ENCODE measurements at regions not wholly inside any gene's neighbourhood (a gene's known extent, or its start where the extent isn't known, plus 50 kb on each side); places are given as distances from the start of the nearest gene placed in this dataset.

DNA sequence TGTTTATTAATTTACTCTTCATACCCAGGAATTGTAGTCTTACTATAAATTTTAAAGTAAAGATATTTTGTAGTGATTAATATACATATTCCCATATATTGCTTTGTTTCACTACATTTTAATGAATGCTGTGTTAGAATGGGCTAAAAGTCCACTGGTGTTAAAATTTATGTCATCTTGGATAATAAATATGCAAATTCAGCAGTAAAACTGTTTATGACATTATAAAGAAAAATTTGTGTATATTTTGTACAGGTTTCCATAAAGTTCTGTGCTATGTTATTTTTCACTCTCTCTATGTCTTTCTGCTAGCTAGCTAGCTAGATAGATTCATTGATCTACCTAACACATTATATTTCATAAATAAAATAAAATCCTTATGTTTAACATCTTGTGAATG is 1071.2 kb downstream of the FAT4 start:
- DNase-seq (ENCODE audit: extremely low spot score in 2 of 2) = no peak

DNA sequence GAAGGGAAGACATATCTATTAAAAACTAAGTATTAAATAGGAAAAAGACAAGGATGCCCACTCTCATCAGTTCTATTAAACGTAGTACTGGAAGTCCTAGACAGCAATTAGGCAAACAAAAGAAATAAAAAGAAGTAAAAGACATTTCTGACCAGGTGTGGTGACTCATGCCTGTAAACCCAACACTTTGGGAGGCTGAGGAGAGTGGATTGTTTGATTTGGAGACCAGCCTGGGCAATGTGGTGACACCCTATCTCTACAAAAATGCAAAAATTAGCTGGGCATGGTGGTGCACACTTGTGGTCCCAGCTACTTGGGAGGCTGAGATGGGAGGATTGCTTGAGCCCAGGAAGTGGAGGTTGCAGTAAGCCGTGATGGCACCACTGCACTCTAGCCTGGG is 1071.8 kb downstream of the FAT4 start:
- intact Hi-C loops (cut with DNase I) = no loop called here
- no peak for TF ChIP-seq POLR2AphosphoS5 (IDR thresholded peaks at IDR 0.05; ENCODE audit: insufficient read depth in 1 of 2, low read depth in 1 of 2)
- TF ChIP-seq POLR2A (IDR thresholded peaks at IDR 0.05) = no peak
- TF ChIP-seq, protein P1, sequence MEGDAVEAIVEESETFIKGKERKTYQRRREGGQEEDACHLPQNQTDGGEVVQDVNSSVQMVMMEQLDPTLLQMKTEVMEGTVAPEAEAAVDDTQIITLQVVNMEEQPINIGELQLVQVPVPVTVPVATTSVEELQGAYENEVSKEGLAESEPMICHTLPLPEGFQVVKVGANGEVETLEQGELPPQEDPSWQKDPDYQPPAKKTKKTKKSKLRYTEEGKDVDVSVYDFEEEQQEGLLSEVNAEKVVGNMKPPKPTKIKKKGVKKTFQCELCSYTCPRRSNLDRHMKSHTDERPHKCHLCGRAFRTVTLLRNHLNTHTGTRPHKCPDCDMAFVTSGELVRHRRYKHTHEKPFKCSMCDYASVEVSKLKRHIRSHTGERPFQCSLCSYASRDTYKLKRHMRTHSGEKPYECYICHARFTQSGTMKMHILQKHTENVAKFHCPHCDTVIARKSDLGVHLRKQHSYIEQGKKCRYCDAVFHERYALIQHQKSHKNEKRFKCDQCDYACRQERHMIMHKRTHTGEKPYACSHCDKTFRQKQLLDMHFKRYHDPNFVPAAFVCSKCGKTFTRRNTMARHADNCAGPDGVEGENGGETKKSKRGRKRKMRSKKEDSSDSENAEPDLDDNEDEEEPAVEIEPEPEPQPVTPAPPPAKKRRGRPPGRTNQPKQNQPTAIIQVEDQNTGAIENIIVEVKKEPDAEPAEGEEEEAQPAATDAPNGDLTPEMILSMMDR (IDR thresholded peaks at IDR 0.05) = no peak

More for the DNA sequence above, 1071.2 kb downstream of the FAT4 start:
- TF ChIP-seq POLR2A (IDR thresholded peaks at IDR 0.05) (no peak), POLR2AphosphoS5 (IDR thresholded peaks at IDR 0.05; ENCODE audit: insufficient read depth in 1 of 2, low read depth in 1 of 2) (no peak)
- TF ChIP-seq, protein P1 (IDR thresholded peaks at IDR 0.05) = no peak
- intact Hi-C loops (cut with DNase I) = no loop called here
- Histone ChIP-seq H3K9me3 (no peaks in the 10 kb centered on the region), H3K27me3 (no peaks in the 10 kb centered on the region), H3K27ac (no peak overlapping the region), H3K36me3 (no peaks in the 10 kb centered on the region), H3K4me1 (no peaks in the 10 kb centered on the region), H3K4me3 (no peak overlapping the region)

DNA sequence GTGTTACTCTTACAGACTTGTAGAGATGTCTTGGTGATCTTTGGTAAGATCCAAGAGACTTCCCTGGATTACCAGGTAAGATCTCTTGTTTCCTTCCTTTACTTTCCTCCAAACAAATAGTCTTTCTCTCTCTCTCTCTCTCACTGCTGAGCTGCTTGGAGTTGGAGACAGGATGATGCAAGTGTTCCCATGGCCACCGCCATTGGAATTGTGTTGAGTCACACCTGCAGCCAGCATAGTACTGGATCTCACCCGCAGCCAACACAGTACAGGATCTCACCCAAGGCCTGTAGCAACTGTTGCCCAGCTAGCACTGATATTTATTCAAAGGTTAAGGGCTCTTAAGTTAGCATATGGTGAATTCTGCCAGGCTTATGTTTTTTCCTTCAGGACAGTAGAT is 1080.9 kb downstream of the FAT4 start:
- no peak overlapping the region for H3K4me3 ChIP-seq
- no peaks in the 10 kb centered on the region for H3K27me3 ChIP-seq
- no peaks in the 10 kb centered on the region for H3K9me3 ChIP-seq
- intact Hi-C loops (cut with DNase I) = no loop called here
- DNase-seq (ENCODE audit: extremely low spot score in 2 of 2) = no peak
- no peak overlapping the region for H3K27ac ChIP-seq
- TF ChIP-seq POLR2AphosphoS5 (IDR thresholded peaks at IDR 0.05; ENCODE audit: insufficient read depth in 1 of 2, low read depth in 1 of 2) (no peak), POLR2A (IDR thresholded peaks at IDR 0.05) (no peak)
- TF ChIP-seq, protein P1 (IDR thresholded peaks at IDR 0.05) = no peak
- no peaks in the 10 kb centered on the region for H3K4me1 ChIP-seq
- H3K36me3 ChIP-seq = no peaks in the 10 kb centered on the region

More for the DNA sequence above, 1071.8 kb downstream of the FAT4 start:
- Histone ChIP-seq H3K9me3 (no peaks in the 10 kb centered on the region), H3K4me3 (no peak overlapping the region), H3K36me3 (no peaks in the 10 kb centered on the region), H3K4me1 (no peaks in the 10 kb centered on the region), H3K27ac (no peak overlapping the region), H3K27me3 (no peaks in the 10 kb centered on the region)
- no peak for DNase-seq (ENCODE audit: extremely low spot score in 2 of 2)

DNA sequence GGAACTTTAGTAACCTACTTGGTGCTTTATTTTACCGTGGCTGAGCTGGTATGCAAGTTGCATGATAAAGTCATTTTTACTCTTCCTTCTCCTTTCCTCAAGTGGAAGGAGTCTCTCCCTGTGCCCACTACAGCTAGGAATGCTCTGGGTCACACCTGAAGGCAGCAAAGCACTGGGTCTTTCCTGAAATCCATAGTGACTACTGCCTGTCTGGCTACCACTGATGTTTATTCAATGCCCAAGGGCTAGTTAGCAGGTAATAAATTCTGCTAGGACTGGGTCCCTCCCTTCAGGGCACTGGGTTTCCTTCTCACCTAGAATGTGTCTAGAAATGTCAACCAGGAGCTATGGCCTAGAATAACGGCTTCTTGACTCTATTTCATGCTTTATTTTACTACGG is 1081.4 kb downstream of the FAT4 start:
- Histone ChIP-seq H3K9me3 (no peaks in the 10 kb centered on the region), H3K36me3 (no peaks in the 10 kb centered on the region), H3K4me1 (no peaks in the 10 kb centered on the region), H3K27ac (no peak overlapping the region), H3K27me3 (no peaks in the 10 kb centered on the region), H3K4me3 (no peak overlapping the region)
- intact Hi-C loops (cut with DNase I) = no loop called here
- TF ChIP-seq POLR2AphosphoS5 (IDR thresholded peaks at IDR 0.05; ENCODE audit: insufficient read depth in 1 of 2, low read depth in 1 of 2) = no peak
- TF ChIP-seq, protein P1 (IDR thresholded peaks at IDR 0.05) = no peak
- TF ChIP-seq POLR2A (IDR thresholded peaks at IDR 0.05) = no peak
- no peak for DNase-seq (ENCODE audit: extremely low spot score in 2 of 2)

DNA sequence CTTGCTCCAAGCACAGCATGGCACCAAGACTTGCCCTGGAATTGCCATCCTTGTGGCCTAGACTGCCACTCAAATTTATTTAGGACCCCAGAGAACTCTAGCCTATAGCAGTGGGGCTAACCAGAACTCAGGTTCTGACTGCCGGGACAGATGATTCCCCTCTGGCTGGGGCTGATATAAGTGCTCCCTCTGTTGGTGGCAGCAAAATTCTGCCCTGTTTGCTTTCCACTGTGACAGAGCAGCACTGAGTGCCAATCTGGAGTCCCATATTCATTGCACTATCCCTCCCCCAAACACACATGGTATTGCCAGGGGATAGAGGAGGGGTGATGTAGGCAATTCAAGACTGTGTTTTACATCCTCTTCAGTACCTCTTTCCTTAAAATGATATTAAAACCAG is 1081.9 kb downstream of the FAT4 start:
- H3K9me3 ChIP-seq = no peaks in the 10 kb centered on the region
- H3K27ac ChIP-seq = no peak overlapping the region
- no peak overlapping the region for H3K4me3 ChIP-seq
- TF ChIP-seq, protein P1 (IDR thresholded peaks at IDR 0.05) = no peak
- no peak for TF ChIP-seq POLR2A (IDR thresholded peaks at IDR 0.05)
- no peak for TF ChIP-seq POLR2AphosphoS5 (IDR thresholded peaks at IDR 0.05; ENCODE audit: insufficient read depth in 1 of 2, low read depth in 1 of 2)
- DNase-seq (ENCODE audit: extremely low spot score in 2 of 2) = no peak
- no peaks in the 10 kb centered on the region for H3K4me1 ChIP-seq
- intact Hi-C loops (cut with DNase I) = no loop called here
- H3K27me3 ChIP-seq = no peaks in the 10 kb centered on the region
- H3K36me3 ChIP-seq = no peaks in the 10 kb centered on the region
